ENCODE measurements at regions not wholly inside any gene's neighbourhood (a gene's known extent, or its start where the extent isn't known, plus 50 kb on each side); places are given as distances from the start of the nearest gene placed in this dataset.

DNA sequence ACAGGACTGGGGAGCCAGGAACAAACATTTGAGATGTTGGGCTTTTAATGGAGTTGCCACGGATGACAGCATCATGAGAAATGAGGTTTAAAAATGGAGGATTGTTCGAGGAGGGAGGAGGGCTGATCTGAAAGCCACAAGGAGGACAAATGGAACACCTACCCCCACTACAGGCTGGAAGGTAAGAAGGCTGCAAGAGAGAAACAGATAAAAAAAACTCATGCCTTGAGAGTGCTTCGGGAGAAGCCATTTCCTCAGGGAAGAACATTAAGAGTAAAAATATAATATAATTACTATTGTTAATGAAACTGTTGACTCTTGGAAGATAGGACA, 119.5 kb upstream of the MAP9 start:
- TF ChIP-seq POLR2AphosphoS5 (IDR thresholded peaks at IDR 0.05; ENCODE audit: low read depth) = no peak
- TF ChIP-seq, protein P1, sequence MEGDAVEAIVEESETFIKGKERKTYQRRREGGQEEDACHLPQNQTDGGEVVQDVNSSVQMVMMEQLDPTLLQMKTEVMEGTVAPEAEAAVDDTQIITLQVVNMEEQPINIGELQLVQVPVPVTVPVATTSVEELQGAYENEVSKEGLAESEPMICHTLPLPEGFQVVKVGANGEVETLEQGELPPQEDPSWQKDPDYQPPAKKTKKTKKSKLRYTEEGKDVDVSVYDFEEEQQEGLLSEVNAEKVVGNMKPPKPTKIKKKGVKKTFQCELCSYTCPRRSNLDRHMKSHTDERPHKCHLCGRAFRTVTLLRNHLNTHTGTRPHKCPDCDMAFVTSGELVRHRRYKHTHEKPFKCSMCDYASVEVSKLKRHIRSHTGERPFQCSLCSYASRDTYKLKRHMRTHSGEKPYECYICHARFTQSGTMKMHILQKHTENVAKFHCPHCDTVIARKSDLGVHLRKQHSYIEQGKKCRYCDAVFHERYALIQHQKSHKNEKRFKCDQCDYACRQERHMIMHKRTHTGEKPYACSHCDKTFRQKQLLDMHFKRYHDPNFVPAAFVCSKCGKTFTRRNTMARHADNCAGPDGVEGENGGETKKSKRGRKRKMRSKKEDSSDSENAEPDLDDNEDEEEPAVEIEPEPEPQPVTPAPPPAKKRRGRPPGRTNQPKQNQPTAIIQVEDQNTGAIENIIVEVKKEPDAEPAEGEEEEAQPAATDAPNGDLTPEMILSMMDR (IDR thresholded peaks at IDR 0.05; ENCODE audit: insufficient read depth, low read length) = no peak
